ENCODE measurements at regions not wholly inside any gene's neighbourhood (a gene's known extent, or its start where the extent isn't known, plus 50 kb on each side); places are given as distances from the start of the nearest gene placed in this dataset.
"Not testable (repeated sequence)": the region's sequence is repeated elsewhere in the genome, so short reads cannot be mapped to it uniquely, and the experiment has no call there.

- DNase-seq = no peak
These were observed 53.8 kb upstream of the C2CD4B start for GRCh38 chr15:62218841-62219240.

GRCh38 chr15:62219799-62220198, 54.7 kb upstream of the C2CD4B start:
- DNase-seq = no peak

- no peak for DNase-seq
These were observed 57.9 kb upstream of the C2CD4B start for GRCh38 chr15:62223020-62223419.

- no peak for DNase-seq
These were observed 63.5 kb upstream of the C2CD4B start for GRCh38 chr15:62228604-62229003.

- DNase-seq = no peak
These were observed 66.8 kb upstream of the C2CD4B start for GRCh38 chr15:62231856-62232255.

GRCh38 chr15:62240121-62241096, 75.3 kb upstream of the C2CD4B start:
- DNase-seq = no peak

GRCh38 chr15:62241135-62241770, 76.2 kb upstream of the C2CD4B start:
- peak; percentile 20 for DNase-seq

GRCh38 chr15:62242999-62243398, 77.9 kb upstream of the C2CD4B start:
- no peak for DNase-seq

- DNase-seq = no peak
These were observed 79.7 kb upstream of the C2CD4B start for GRCh38 chr15:62244762-62245161.

GRCh38 chr15:62248277-62248984, 83.3 kb upstream of the C2CD4B start:
- DNase-seq = no peak

- no peak for DNase-seq
These were observed 84.4 kb upstream of the C2CD4B start for GRCh38 chr15:62249501-62249900.

- no peak for DNase-seq
These were observed 85.1 kb upstream of the C2CD4B start for GRCh38 chr15:62250186-62250585.

GRCh38 chr15:62250978-62251377, 85.9 kb upstream of the C2CD4B start:
- no peak for DNase-seq

- DNase-seq = no peak
These were observed 88.2 kb upstream of the C2CD4B start for GRCh38 chr15:62253294-62253693.

- peak; percentile 79 for DNase-seq
These were observed 89.3 kb upstream of the C2CD4B start for GRCh38 chr15:62254137-62254934.

GRCh38 chr15:62256430-62256829, 91.3 kb upstream of the C2CD4B start:
- not testable (repeated sequence) for DNase-seq

- DNase-seq = no peak
These were observed 93.0 kb upstream of the C2CD4B start for GRCh38 chr15:62257996-62258521.

GRCh38 chr15:62262305-62262941, 97.3 kb upstream of the C2CD4B start:
- DNase-seq = no peak

GRCh38 chr15:62264196-62264595, 99.1 kb upstream of the C2CD4B start:
- no peak for DNase-seq

GRCh38 chr15:62269504-62269903, 104.4 kb upstream of the C2CD4B start:
- DNase-seq = peak; percentile 13

GRCh38 chr15:62270216-62270921, 105.3 kb upstream of the C2CD4B start:
- no peak for DNase-seq
